Tibial artery (tissue), 4 donors: ENCODE measurements at regions not wholly inside any gene's neighbourhood (a gene's known extent, or its start where the extent isn't known, plus 50 kb on each side); places are given as distances from the start of the nearest gene placed in this dataset.

ENCODE experiments used
- DNase-seq, 2 donors: peaks; one replicate each; pipeline ENCODE4 v3.0.0-alpha.2; 2019
- H3K27ac ChIP-seq, 2 donors: fragments of 200-600 bp; sonication (generic) in 1 of 2; 1 replicate in 1 of 2; 2 replicates in 1 of 2; pipeline ENCODE4 v1.5.1; 2018 to 2019; ENCODE audit warnings: mild to moderate bottlenecking in 1 of 2
- H3K27me3 ChIP-seq, 2 donors: fragments of 200-600 bp; sonication (generic) in 1 of 2; one replicate each; pipeline versions ENCODE4 v1.5.1 to v1.6.0; 2016 to 2019
- H3K36me3 ChIP-seq, 3 donors: fragments of 200-600 bp; sonication (generic) in 2 of 3; one replicate each; pipeline ENCODE4 v1.5.1; 2016 to 2019; ENCODE audit warnings: mild to moderate bottlenecking in 2 of 3
- H3K4me1 ChIP-seq, 4 donors: fragments of 200-600 bp; sonication (generic) in 2 of 4; 1 replicate in 3 of 4; 2 replicates in 1 of 4; pipeline ENCODE4 v1.5.1; 2016 to 2019
- H3K4me3 ChIP-seq, 2 donors: fragments of 200-600 bp; sonication (generic) in 1 of 2; 1 replicate in 1 of 2; 2 replicates in 1 of 2; pipeline ENCODE4 v1.5.1; 2018 to 2019; ENCODE audit warnings: mild to moderate bottlenecking in 2 of 2
- H3K9me3 ChIP-seq, 3 donors: fragments of 200-600 bp; sonication (generic) in 1 of 3; one replicate each; pipeline ENCODE4 v1.5.1; 2016 to 2019
- intact Hi-C: fragments of 100-400 bp; cut with DNase I; formaldehyde crosslinking; loops from one replicate; pipeline ENCODE4 v1.15.0; 2023; ENCODE audit warnings: low total_unique reads
- TF ChIP-seq, protein P1 (sequence below), 2 experiments: fragments of 200-600 bp in 1 of 2; fragments of 450-650 bp in 1 of 2; IDR thresholded peaks; one replicate each; pipeline ENCODE4 v1.5.1; 2017 to 2019; ENCODE audit warnings: antibody characterized with exemption in 2 of 2, mild to moderate bottlenecking in 1 of 2, moderate library complexity in 1 of 2

DNA sequence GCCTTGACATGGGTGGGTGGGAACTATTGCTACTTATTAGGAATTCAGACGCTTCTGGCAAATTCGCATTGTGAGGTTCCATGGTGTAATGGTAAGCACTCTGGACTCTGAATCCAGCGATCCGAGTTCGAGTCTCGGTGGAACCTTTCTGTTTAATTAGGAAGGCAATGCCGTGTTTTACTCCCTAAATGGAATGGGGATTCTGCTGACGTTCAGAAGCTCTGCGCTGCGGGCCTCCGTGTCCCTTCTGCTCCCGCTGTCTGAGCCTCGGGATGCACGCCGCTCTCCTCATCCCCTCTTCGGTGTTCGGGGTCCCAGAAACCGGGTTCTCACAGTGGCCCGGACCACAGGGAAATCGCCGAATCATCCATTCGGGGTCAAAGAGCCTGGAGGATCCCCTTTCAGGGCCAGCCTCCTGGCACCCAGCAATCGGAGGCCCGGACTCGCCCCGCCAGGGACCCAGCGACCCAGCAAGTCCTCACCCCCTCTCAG is 280.3 kb downstream of the FAM72C start:
- H3K4me3 ChIP-seq = no peak overlapping the region
- H3K9me3 ChIP-seq = no peaks in the 10 kb centered on the region
- TF ChIP-seq, protein P1, sequence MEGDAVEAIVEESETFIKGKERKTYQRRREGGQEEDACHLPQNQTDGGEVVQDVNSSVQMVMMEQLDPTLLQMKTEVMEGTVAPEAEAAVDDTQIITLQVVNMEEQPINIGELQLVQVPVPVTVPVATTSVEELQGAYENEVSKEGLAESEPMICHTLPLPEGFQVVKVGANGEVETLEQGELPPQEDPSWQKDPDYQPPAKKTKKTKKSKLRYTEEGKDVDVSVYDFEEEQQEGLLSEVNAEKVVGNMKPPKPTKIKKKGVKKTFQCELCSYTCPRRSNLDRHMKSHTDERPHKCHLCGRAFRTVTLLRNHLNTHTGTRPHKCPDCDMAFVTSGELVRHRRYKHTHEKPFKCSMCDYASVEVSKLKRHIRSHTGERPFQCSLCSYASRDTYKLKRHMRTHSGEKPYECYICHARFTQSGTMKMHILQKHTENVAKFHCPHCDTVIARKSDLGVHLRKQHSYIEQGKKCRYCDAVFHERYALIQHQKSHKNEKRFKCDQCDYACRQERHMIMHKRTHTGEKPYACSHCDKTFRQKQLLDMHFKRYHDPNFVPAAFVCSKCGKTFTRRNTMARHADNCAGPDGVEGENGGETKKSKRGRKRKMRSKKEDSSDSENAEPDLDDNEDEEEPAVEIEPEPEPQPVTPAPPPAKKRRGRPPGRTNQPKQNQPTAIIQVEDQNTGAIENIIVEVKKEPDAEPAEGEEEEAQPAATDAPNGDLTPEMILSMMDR (IDR thresholded peaks at IDR 0.05) = no peak
- H3K27ac ChIP-seq = no peak overlapping the region
- no peaks in the 10 kb centered on the region for H3K36me3 ChIP-seq
- intact Hi-C loops = no loop called here
- DNase-seq = no peak
- no peaks in the 10 kb centered on the region for H3K4me1 ChIP-seq
- no peaks in the 10 kb centered on the region for H3K27me3 ChIP-seq

DNA sequence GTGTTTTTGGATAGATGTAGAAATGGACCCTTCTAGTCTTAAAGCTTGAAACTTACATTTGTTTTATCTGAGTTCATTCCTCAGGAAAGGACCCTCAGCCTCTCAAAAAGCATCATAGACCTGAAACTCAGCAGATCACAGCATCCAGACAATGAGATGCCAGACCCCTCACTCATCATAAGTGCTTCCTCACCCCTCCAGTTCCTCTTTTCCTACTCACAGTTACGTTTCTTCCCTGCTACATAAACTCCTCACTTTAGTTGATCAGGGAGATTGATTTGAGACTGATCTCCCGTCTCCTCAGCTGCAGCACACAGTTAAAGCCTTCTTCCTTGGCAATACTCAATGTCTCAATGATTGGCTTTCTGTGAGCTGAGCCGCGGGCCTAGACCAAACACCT is 282.0 kb downstream of the FAM72C start:
- no peaks in the 10 kb centered on the region for H3K4me1 ChIP-seq
- intact Hi-C loops = no loop called here
- TF ChIP-seq, protein P1 (IDR thresholded peaks at IDR 0.05) = no peak
- no peak overlapping the region for H3K4me3 ChIP-seq
- no peaks in the 10 kb centered on the region for H3K9me3 ChIP-seq
- H3K27me3 ChIP-seq = no peaks in the 10 kb centered on the region
- no peak overlapping the region for H3K27ac ChIP-seq
- H3K36me3 ChIP-seq = no peaks in the 10 kb centered on the region
- DNase-seq = no peak

DNA sequence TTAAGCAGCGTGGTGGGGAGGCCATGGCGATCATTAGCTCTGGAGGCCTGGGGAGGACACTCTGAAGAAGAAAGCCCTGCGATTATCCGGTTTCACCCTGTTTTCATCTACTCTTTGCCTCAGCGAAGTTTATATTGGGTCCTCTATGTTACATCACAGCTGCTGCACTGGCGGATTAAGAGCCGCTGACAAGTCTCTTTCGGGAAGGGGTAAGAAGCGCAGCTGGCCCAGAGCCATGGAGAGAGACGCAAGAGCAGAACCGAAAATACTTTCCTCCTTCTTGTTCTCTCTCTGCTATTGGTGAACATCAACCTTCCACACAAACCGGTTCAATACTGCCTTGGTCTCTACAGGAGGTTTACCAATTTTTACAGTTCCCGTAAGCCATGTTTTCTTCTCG is 291.5 kb downstream of the FAM72C start:
- H3K27me3 ChIP-seq = no peaks in the 10 kb centered on the region

DNA sequence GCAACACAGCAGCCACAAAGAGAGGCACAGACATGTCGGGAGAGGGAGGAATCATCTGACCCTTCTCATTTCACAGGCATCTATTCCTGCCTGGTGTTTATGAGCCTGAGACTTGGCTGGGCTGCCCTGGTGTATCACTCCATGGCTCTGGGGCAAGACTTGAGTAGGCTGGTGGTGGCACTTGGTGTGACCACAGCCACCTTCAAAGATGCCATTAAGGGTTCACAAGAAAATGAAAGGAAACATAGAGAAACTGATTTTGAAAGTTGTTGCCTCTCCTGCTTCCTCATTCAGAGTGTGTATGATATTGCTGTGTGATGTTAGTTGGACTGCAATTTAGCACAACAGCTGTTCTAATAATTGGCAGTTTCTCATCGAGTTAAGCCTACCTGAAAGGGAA is 298.8 kb downstream of the FAM72C start:
- TF ChIP-seq, protein P1 (IDR thresholded peaks at IDR 0.05) = no peak

More for the DNA sequence above, 291.5 kb downstream of the FAM72C start:
- intact Hi-C loops = no loop called here
- Histone ChIP-seq H3K36me3 (no peaks in the 10 kb centered on the region), H3K4me3 (no peak overlapping the region), H3K27ac (no peak overlapping the region), H3K9me3 (no peaks in the 10 kb centered on the region), H3K4me1 (no peaks in the 10 kb centered on the region)
- TF ChIP-seq, protein P1 (IDR thresholded peaks at IDR 0.05) = no peak
- no peak for DNase-seq

DNA sequence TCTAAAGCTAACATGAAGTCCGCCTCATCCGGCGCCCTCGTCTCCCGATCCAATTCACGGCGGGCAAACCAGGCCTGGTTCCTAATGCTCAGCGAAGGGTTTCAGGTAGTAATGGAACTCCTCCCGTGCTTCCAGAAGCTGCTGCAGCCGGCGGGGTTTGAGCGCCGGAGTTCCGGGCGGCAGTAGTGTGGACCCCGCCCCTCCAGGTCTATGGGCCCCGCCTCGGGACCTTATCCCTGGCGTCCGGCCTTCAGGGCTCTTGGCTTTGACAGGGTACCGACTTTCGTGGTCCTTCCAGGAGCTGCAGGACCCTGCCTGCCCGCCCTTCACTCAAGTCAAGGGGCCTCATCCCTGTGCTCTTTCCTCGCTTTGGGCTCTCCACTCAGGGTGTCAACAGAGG is 304.1 kb downstream of the FAM72C start:
- Histone ChIP-seq H3K36me3 (no peaks in the 10 kb centered on the region), H3K4me1 (no peaks in the 10 kb centered on the region), H3K27ac (no peak overlapping the region), H3K27me3 (peaks cover 0 to 7% of the 10 kb centered on the region in 2 donors), H3K9me3 (peaks cover 0 to 14% (median 0%) of the 10 kb centered on the region in 3 donors), H3K4me3 (no peak overlapping the region)
- intact Hi-C loops = no loop called here
- TF ChIP-seq, protein P1 (IDR thresholded peaks at IDR 0.05) = no peak
- no peak for DNase-seq

More for the DNA sequence above, 298.8 kb downstream of the FAM72C start:
- no peak overlapping the region for H3K4me3 ChIP-seq
- DNase-seq = no peak
- no peaks in the 10 kb centered on the region for H3K4me1 ChIP-seq
- intact Hi-C loops = no loop called here
- H3K27ac ChIP-seq = no peak overlapping the region
- no peaks in the 10 kb centered on the region for H3K36me3 ChIP-seq
- no peaks in the 10 kb centered on the region for H3K27me3 ChIP-seq
- peaks cover 0 to 10% (median 0%) of the 10 kb centered on the region in 3 donors for H3K9me3 ChIP-seq

DNA sequence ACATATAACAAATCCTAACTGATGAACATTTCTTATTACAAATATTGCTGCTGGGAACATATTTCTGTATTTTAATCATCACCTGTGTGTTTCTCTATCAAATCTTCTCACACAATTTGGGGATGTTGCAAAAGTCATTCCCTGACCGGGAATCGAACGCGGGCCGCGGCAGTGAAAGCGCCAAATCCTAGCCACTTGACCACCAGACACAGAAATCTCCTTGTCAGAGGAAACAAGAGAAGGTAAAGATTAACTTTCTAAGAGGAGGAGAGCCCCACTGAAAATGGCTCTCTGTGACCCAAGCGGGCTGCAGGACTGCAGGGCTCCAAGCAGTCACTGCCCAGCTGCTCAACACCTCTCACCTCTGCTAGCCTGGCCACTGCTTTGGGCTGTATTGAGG is 304.9 kb downstream of the FAM72C start:
- H3K27me3 ChIP-seq = peaks cover 0 to 7% of the 10 kb centered on the region in 2 donors
- no peak for DNase-seq
- H3K4me3 ChIP-seq = no peak overlapping the region
- TF ChIP-seq, protein P1 (IDR thresholded peaks at IDR 0.05) = no peak
- no peaks in the 10 kb centered on the region for H3K36me3 ChIP-seq
- no peaks in the 10 kb centered on the region for H3K4me1 ChIP-seq
- peaks cover 0 to 14% (median 0%) of the 10 kb centered on the region in 3 donors for H3K9me3 ChIP-seq
- no peak overlapping the region for H3K27ac ChIP-seq
- intact Hi-C loops = no loop called here
